ENCODE measurements at regions not wholly inside any gene's neighbourhood (a gene's known extent, or its start where the extent isn't known, plus 50 kb on each side); places are given as distances from the start of the nearest gene placed in this dataset.

- no peak overlapping the region for H3K27ac ChIP-seq
- no peaks in the 10 kb centered on the region for H3K36me3 ChIP-seq
- H3K9me3 ChIP-seq, result no peaks in the 10 kb centered on the region
- no peak for ATAC-seq
- DNase-seq, result no peak
- no peak for TF ChIP-seq CTCF (IDR thresholded peaks at IDR 0.05)
- H3K4me1 ChIP-seq, result peaks cover 4% of the 10 kb centered on the region
- no peaks in the 10 kb centered on the region for H3K27me3 ChIP-seq (ENCODE audit: low read depth)
- H3K4me3 ChIP-seq, result no peak overlapping the region
- intact Hi-C loops (cut with DNase I), result no loop called here
These were observed 438.4 kb upstream of the NPVF start for GRCh38 chr7:25666671-25667060.

GRCh38 chr7:25669281-25669781 lies 441.0 kb upstream of the NPVF start:
- TF ChIP-seq CTCF (IDR thresholded peaks at IDR 0.05), result no peak
- ATAC-seq (no peak), DNase-seq (no peak)
- no peaks in the 10 kb centered on the region for H3K9me3 ChIP-seq
- H3K4me1 ChIP-seq, result peaks cover 4% of the 10 kb centered on the region
- H3K4me3 ChIP-seq, result no peak overlapping the region
- no peaks in the 10 kb centered on the region for H3K36me3 ChIP-seq
- intact Hi-C loops (cut with DNase I), result no loop called here
- H3K27ac ChIP-seq, result no peak overlapping the region
- H3K27me3 ChIP-seq (ENCODE audit: low read depth), result no peaks in the 10 kb centered on the region

- DNase-seq (no peak), ATAC-seq (peak; percentile 47 to 52)
- peaks cover 4% of the 10 kb centered on the region for H3K4me1 ChIP-seq
- H3K27ac ChIP-seq, result peak overlapping the region; percentile 43
- H3K9me3 ChIP-seq, result no peaks in the 10 kb centered on the region
- TF ChIP-seq CTCF (IDR thresholded peaks at IDR 0.05), result no peak
- H3K27me3 ChIP-seq (ENCODE audit: low read depth), result no peaks in the 10 kb centered on the region
- H3K4me3 ChIP-seq, result no peak overlapping the region
- intact Hi-C loops (cut with DNase I), result no loop called here
- no peaks in the 10 kb centered on the region for H3K36me3 ChIP-seq
These were observed 441.9 kb upstream of the NPVF start for GRCh38 chr7:25669961-25670841.

- no peak for DNase-seq
- H3K4me1 ChIP-seq, result peaks cover 4% of the 10 kb centered on the region
These were observed 442.8 kb upstream of the NPVF start for GRCh38 chr7:25671111-25671510.

GRCh38 chr7:25672496-25672895 lies 444.2 kb upstream of the NPVF start:
- H3K9me3 ChIP-seq, result no peaks in the 10 kb centered on the region
- H3K27me3 ChIP-seq (ENCODE audit: low read depth), result no peaks in the 10 kb centered on the region
- intact Hi-C loops (cut with DNase I), result no loop called here
- ATAC-seq, result no peak
- TF ChIP-seq CTCF (IDR thresholded peaks at IDR 0.05), result no peak
- no peak for DNase-seq
- H3K4me1 ChIP-seq, result peaks cover 4% of the 10 kb centered on the region
- no peaks in the 10 kb centered on the region for H3K36me3 ChIP-seq
- peak overlapping the region; percentile 42 for H3K27ac ChIP-seq
- no peak overlapping the region for H3K4me3 ChIP-seq

More at GRCh38 chr7:25671111-25671510, 442.8 kb upstream of the NPVF start:
- no peaks in the 10 kb centered on the region for H3K27me3 ChIP-seq (ENCODE audit: low read depth)
- no peaks in the 10 kb centered on the region for H3K9me3 ChIP-seq
- intact Hi-C loops (cut with DNase I), result no loop called here
- no peaks in the 10 kb centered on the region for H3K36me3 ChIP-seq
- TF ChIP-seq CTCF (IDR thresholded peaks at IDR 0.05), result no peak
- peak overlapping the region; percentile 43 for H3K27ac ChIP-seq
- ATAC-seq, result peak in 1 of 2 donors; percentile 53
- H3K4me3 ChIP-seq, result no peak overlapping the region

All from lower lobe of right lung (tissue), 2 donors.